SU-DHL-6 (cell line): ENCODE measurements at regions not wholly inside any gene's neighbourhood (a gene's known extent, or its start where the extent isn't known, plus 50 kb on each side); places are given as distances from the start of the nearest gene placed in this dataset.

Experiments used
- H2AFZ ChIP-seq: fragments of 200-600 bp; sonication (generic); 2 replicates; pipeline ENCODE4 v1.6.1; 2014; ENCODE audit warnings: low read depth, mild to moderate bottlenecking, moderate library complexity, mixed read lengths, antibody characterized with exemption, low read length; ENCODE audit not compliant: severe bottlenecking
- H3F3A ChIP-seq: fragments of 200-600 bp; shearing (Covaris generic); 2 replicates; pipeline ENCODE4 v1.6.0; 2016; ENCODE audit warnings: antibody characterized with exemption, mild to moderate bottlenecking; ENCODE audit not compliant: insufficient read depth
- H3K27ac ChIP-seq: fragments of 200-600 bp; sonication (generic); 2 replicates; pipeline ENCODE4 v1.5.1; 2016; ENCODE audit warnings: low read depth, mild to moderate bottlenecking, low read length, moderate library complexity, mixed read lengths
- H3K27me3 ChIP-seq: fragments of 200-600 bp; sonication (generic), shearing (Covaris generic); 2 replicates; pipeline ENCODE4 v1.6.0; 2014; ENCODE audit warnings: mild to moderate bottlenecking, low read length
- H3K36me3 ChIP-seq: fragments of 200-600 bp; sonication (generic); 2 replicates; pipeline ENCODE4 v1.6.1; 2014; ENCODE audit warnings: mild to moderate bottlenecking, low read length, mixed read lengths
- H3K4me2 ChIP-seq: fragments of 300-600, 200-600 bp; shearing (Covaris generic), sonication (generic); 2 replicates; pipeline ENCODE4 v1.6.0; 2014; ENCODE audit warnings: low read length, low read depth, mild to moderate bottlenecking; ENCODE audit not compliant: poor library complexity, severe bottlenecking
- H3K4me3 ChIP-seq: fragments of 200-600 bp; sonication (generic); 2 replicates; pipeline ENCODE4 v1.5.1; 2014; ENCODE audit warnings: antibody characterized with exemption, low read length, mild to moderate bottlenecking, mixed read lengths; ENCODE audit not compliant: insufficient read depth, poor library complexity, severe bottlenecking
- H3K79me2 ChIP-seq: fragments of 200-600 bp; sonication (generic); 2 replicates; pipeline ENCODE4 v1.6.1; 2014; ENCODE audit warnings: mild to moderate bottlenecking, low read length, moderate library complexity; ENCODE audit not compliant: insufficient read depth
- H3K9ac ChIP-seq: fragments of 200-600 bp; sonication (generic); 2 replicates; pipeline ENCODE4 v1.7.0; 2014; ENCODE audit warnings: mild to moderate bottlenecking, low read length
- H3K9me2 ChIP-seq: fragments of 200-600 bp; sonication (generic); replicated peaks from 2 replicates; pipeline ENCODE4 v1.6.1; 2014; ENCODE audit warnings: low read length; ENCODE audit not compliant: insufficient read depth
- H3K9me3 ChIP-seq: fragments of 200-600 bp; sonication (generic); 2 replicates; pipeline ENCODE4 v1.6.1; 2014; ENCODE audit warnings: low read length, mixed read lengths; ENCODE audit not compliant: insufficient read depth
- H4K20me1 ChIP-seq: fragments of 200-600 bp; sonication (generic); 2 replicates; pipeline ENCODE4 v1.6.1; 2014; ENCODE audit warnings: low read depth, mild to moderate bottlenecking, antibody characterized with exemption, low read length, moderate library complexity, mixed read lengths
- EZH2phosphoT487 ChIP-seq: fragments of 200-600 bp; sonication (generic), shearing (Covaris generic); conservative IDR thresholded peaks from 2 replicates; pipeline ENCODE4 v1.6.1; 2018; ENCODE audit warnings: mild to moderate bottlenecking, antibody characterized with exemption, low read length, moderate library complexity, mixed read lengths
- TF ChIP-seq, protein P1 (sequence below): fragments of 200-600 bp; sonication (generic); IDR thresholded peaks from one replicate; pipeline ENCODE4 v1.5.1; 2017; ENCODE audit warnings: antibody characterized with exemption, mild to moderate bottlenecking, low read length, moderate library complexity; ENCODE audit not compliant: insufficient read depth, poor library complexity, severe bottlenecking

GRCh38 chr10:57979956-57980355 lies 287.7 kb downstream of the IPMK start:
- Histone ChIP-seq H3K4me3 (no peak overlapping the region), H2AFZ (no peak overlapping the region), H4K20me1 (no peaks in the 10 kb centered on the region), H3F3A (no peaks in the 10 kb centered on the region), H3K27me3 (no peaks in the 10 kb centered on the region), H3K27ac (no peak overlapping the region), H3K4me2 (no peak overlapping the region), H3K9me3 (no peaks in the 10 kb centered on the region), H3K9me2 (no peaks in the 10 kb centered on the region), H3K36me3 (no peaks in the 10 kb centered on the region), H3K9ac (no peak overlapping the region), H3K79me2 (no peaks in the 10 kb centered on the region)
- TF ChIP-seq EZH2phosphoT487, result no peak
- TF ChIP-seq, protein P1, sequence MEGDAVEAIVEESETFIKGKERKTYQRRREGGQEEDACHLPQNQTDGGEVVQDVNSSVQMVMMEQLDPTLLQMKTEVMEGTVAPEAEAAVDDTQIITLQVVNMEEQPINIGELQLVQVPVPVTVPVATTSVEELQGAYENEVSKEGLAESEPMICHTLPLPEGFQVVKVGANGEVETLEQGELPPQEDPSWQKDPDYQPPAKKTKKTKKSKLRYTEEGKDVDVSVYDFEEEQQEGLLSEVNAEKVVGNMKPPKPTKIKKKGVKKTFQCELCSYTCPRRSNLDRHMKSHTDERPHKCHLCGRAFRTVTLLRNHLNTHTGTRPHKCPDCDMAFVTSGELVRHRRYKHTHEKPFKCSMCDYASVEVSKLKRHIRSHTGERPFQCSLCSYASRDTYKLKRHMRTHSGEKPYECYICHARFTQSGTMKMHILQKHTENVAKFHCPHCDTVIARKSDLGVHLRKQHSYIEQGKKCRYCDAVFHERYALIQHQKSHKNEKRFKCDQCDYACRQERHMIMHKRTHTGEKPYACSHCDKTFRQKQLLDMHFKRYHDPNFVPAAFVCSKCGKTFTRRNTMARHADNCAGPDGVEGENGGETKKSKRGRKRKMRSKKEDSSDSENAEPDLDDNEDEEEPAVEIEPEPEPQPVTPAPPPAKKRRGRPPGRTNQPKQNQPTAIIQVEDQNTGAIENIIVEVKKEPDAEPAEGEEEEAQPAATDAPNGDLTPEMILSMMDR, result no peak

DNA sequence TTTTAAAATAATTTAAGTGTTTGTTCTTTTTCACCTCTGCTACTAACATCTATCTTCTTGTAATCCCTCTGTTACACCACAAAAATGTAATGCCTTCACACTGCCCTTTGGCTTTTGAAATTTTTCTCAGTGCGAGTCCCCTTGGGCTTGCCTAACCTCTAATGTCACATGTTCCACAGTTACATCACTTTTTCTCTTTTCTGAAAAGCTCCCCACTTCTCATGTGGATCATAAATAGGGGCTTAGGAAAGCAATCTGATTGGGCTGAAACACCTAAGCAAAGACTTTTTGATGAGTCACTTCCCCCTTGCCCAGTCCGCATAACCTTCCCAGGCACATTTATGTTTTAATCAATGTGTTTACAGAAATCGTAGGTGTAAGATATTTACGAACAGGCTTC lies 288.2 kb downstream of the IPMK start:
- Histone ChIP-seq H4K20me1 (no peaks in the 10 kb centered on the region), H3K9me2 (no peaks in the 10 kb centered on the region), H3K4me3 (no peak overlapping the region), H3K4me2 (no peak overlapping the region), H3K36me3 (no peaks in the 10 kb centered on the region), H3K9me3 (no peaks in the 10 kb centered on the region), H3K27me3 (no peaks in the 10 kb centered on the region), H3K27ac (no peak overlapping the region), H2AFZ (no peak overlapping the region), H3K9ac (no peak overlapping the region), H3F3A (no peaks in the 10 kb centered on the region), H3K79me2 (no peaks in the 10 kb centered on the region)
- TF ChIP-seq, protein P1, result no peak
- TF ChIP-seq EZH2phosphoT487, result no peak

- Histone ChIP-seq H3K9me2 (no peaks in the 10 kb centered on the region), H3K4me2 (no peak overlapping the region), H3K9ac (no peak overlapping the region), H3K4me3 (no peak overlapping the region), H3F3A (no peaks in the 10 kb centered on the region), H4K20me1 (no peaks in the 10 kb centered on the region), H2AFZ (no peak overlapping the region), H3K36me3 (no peaks in the 10 kb centered on the region), H3K27ac (no peak overlapping the region), H3K79me2 (no peaks in the 10 kb centered on the region), H3K9me3 (no peaks in the 10 kb centered on the region), H3K27me3 (no peaks in the 10 kb centered on the region)
- TF ChIP-seq, protein P1, result no peak
- no peak for TF ChIP-seq EZH2phosphoT487
These were observed 290.4 kb downstream of the IPMK start for GRCh38 chr10:57977262-57977661.
